Thyroid gland (tissue), 4 donors: ENCODE measurements at regions not wholly inside any gene's neighbourhood (a gene's known extent, or its start where the extent isn't known, plus 50 kb on each side); places are given as distances from the start of the nearest gene placed in this dataset.

Experiments used
- DNase-seq, 2 donors: peaks; one replicate each; pipeline ENCODE4 v3.0.0-alpha.2; 2019
- H3K27ac ChIP-seq, 3 donors: fragments of 200-600 bp; sonication (generic); 1 replicate in 2 of 3; 2 replicates in 1 of 3; pipeline ENCODE4 v1.5.1; 2016 to 2019; ENCODE audit warnings: mild to moderate bottlenecking in 1 of 3, moderate library complexity in 1 of 3
- H3K27me3 ChIP-seq: fragments of 200-600 bp; sonication (generic); one replicate; pipeline ENCODE4 v1.5.1; 2019
- H3K36me3 ChIP-seq, 2 donors: fragments of 200-600 bp; sonication (generic); one replicate each; pipeline ENCODE4 v1.5.1; 2016 to 2019
- H3K4me1 ChIP-seq, 2 donors: fragments of 200-600 bp; sonication (generic); one replicate each; pipeline ENCODE4 v1.5.1; 2017 to 2019
- H3K4me3 ChIP-seq, 3 donors: fragments of 200-600 bp; sonication (generic); replicated peaks in 1 of 3; 1 replicate in 2 of 3; 2 replicates in 1 of 3; pipeline ENCODE4 v1.5.1; 2016; ENCODE audit warnings: mild to moderate bottlenecking in 1 of 3
- H3K9me3 ChIP-seq: fragments of 200-600 bp; sonication (generic); one replicate; pipeline ENCODE4 v1.5.1; 2017
- POLR2A ChIP-seq, 2 donors: fragments of 450-650 bp; IDR thresholded peaks; one replicate each; pipeline ENCODE4 v1.6.1; 2017; ENCODE audit warnings: antibody characterized with exemption in 2 of 2, mild to moderate bottlenecking in 2 of 2, moderate library complexity in 1 of 2
- WGBS, 2 donors: methylation state at CpG; one replicate each; pipeline ENCODE4 v1.1.5; 2017; 5-methylcytosine and 5-hydroxymethylcytosine counted together
- intact Hi-C: fragments of 100-400 bp; cut with DNase I; formaldehyde crosslinking; loops from one replicate; pipeline ENCODE4 v1.15.1; 2023
- TF ChIP-seq, protein P1 (sequence below), 6 experiments: fragments of 200-600 bp in 3 of 6; fragments of 450-650 bp in 3 of 6; sonication (generic) in 3 of 6; IDR thresholded peaks; one replicate each; pipeline ENCODE4 v1.5.1; 2016 to 2019; ENCODE audit warnings: antibody characterized with exemption in 6 of 6, mild to moderate bottlenecking in 2 of 6, inconsistent platforms in 1 of 6, moderate library complexity in 1 of 6

DNA sequence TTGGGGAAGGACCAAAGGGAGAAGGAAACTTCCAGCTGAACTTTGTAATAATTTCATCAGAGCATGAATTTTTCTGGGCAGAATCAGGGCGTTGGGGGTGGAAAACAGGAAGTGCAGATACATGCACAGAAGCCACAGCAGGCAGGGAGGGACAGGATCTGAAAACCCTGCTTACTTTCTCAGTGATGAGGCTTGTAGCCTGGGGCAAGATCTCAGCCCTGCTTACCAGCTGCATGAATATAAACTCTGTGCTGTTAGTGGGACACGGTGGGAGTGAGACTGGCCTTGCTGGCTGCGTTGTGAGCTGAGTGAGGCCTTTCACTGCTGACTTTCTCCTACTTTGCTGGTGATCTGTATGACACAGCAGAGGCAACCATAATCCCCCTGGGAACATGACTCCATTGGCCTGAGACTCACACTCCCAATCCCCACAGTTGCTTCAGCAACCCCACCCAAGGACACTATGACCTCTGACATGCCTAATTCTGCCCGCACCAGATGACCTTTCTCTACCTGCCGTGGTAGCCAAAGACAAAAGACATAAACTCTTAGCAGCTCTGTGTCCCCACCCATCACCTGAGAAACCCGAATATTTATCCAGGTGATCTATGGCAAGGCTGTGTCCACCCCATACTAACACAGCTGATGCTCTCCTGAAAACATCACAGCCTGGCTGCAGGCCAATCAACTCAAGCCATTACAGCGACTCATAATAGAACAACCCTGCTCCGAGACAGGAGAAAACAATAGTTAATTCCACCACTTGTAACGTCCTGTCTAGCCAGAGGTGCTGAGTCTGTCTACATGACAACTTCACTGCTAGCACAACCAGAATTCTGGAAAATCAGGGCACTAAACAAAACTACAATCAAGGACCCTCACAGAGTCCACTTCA, 190.7 kb upstream of the CHRM2 start:
- H3K4me1 ChIP-seq, result no peaks in the 10 kb centered on the region
- H3K27ac ChIP-seq, result no peak overlapping the region
- DNase-seq, result no peak
- H3K36me3 ChIP-seq, result no peaks in the 10 kb centered on the region
- WGBS, 2 donors, result 75 to 81% methylated on average over 9 of the region's 9 CpGs
- TF ChIP-seq, protein P1, sequence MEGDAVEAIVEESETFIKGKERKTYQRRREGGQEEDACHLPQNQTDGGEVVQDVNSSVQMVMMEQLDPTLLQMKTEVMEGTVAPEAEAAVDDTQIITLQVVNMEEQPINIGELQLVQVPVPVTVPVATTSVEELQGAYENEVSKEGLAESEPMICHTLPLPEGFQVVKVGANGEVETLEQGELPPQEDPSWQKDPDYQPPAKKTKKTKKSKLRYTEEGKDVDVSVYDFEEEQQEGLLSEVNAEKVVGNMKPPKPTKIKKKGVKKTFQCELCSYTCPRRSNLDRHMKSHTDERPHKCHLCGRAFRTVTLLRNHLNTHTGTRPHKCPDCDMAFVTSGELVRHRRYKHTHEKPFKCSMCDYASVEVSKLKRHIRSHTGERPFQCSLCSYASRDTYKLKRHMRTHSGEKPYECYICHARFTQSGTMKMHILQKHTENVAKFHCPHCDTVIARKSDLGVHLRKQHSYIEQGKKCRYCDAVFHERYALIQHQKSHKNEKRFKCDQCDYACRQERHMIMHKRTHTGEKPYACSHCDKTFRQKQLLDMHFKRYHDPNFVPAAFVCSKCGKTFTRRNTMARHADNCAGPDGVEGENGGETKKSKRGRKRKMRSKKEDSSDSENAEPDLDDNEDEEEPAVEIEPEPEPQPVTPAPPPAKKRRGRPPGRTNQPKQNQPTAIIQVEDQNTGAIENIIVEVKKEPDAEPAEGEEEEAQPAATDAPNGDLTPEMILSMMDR (IDR thresholded peaks at IDR 0.05), result no peak
- no peak for TF ChIP-seq POLR2A (IDR thresholded peaks at IDR 0.05)
- intact Hi-C loops, result no loop called here
- no peaks in the 10 kb centered on the region for H3K9me3 ChIP-seq
- H3K27me3 ChIP-seq, result no peaks in the 10 kb centered on the region
- no peak overlapping the region for H3K4me3 ChIP-seq

DNA sequence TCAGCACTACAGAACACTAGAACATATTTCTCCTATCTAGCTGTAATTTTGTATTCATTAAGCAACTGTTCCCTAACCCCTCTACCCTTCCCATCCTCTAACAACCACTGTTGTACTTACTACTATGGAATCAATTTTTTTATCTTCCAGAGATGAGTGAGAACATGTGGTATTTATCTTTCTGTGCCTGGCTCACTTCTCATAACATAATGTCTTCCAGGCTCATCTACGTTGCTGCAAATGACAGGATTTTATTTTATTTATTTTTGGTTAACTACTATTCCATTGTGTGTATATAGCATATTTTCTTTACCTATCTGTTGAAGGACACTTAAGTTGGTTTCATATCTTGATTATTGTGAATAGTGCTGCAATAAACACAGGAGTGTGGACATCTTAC, 200.9 kb upstream of the CHRM2 start:
- Histone ChIP-seq H3K36me3 (no peaks in the 10 kb centered on the region), H3K4me1 (no peaks in the 10 kb centered on the region), H3K27ac (no peak overlapping the region), H3K4me3 (no peak overlapping the region), H3K9me3 (no peaks in the 10 kb centered on the region), H3K27me3 (no peaks in the 10 kb centered on the region)
- intact Hi-C loops, result no loop called here
- DNase-seq, result no peak
- TF ChIP-seq, protein P1 (IDR thresholded peaks at IDR 0.05), result no peak
- no peak for TF ChIP-seq POLR2A (IDR thresholded peaks at IDR 0.05)
- WGBS, 2 donors, result 72 to 77% methylated on average over 1 of the region's 1 CpG

DNA sequence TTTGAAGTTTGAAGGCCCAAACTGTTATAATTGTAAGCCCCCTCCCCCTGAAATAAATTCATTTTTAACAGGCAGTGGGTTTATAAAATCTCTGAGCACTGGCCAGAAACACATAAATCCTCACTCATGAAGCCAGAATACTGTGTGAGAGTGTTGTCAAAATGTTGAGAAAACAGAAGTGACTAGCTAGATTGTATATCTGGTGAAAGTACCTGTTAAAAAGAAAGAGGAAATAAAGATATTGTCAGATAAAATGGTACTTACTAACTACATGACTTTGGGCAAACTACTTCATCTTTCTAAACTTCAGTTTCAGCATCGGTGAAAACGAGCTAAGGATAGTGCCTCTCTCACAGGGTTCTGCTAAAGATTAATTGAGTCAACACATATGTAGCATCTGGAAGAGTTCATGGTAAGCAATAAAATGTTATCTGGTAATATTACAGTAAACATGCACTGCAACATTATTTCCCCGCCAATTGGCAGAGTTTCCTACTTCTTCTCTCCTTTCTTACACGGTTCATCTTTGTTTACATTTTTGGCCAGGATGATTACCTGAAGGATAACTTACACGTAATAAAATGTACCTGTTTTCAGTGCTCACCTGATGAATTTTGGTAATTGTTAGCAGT, 202.5 kb upstream of the CHRM2 start:
- Histone ChIP-seq H3K4me1 (no peaks in the 10 kb centered on the region), H3K27me3 (no peaks in the 10 kb centered on the region), H3K36me3 (no peaks in the 10 kb centered on the region), H3K4me3 (no peak overlapping the region), H3K9me3 (no peaks in the 10 kb centered on the region), H3K27ac (no peak overlapping the region)
- no peak for DNase-seq
- TF ChIP-seq, protein P1 (IDR thresholded peaks at IDR 0.05), result no peak
- TF ChIP-seq POLR2A (IDR thresholded peaks at IDR 0.05), result no peak
- WGBS, 2 donors, result 74 to 75% methylated on average over 5 of the region's 5 CpGs
- intact Hi-C loops, result no loop called here

DNA sequence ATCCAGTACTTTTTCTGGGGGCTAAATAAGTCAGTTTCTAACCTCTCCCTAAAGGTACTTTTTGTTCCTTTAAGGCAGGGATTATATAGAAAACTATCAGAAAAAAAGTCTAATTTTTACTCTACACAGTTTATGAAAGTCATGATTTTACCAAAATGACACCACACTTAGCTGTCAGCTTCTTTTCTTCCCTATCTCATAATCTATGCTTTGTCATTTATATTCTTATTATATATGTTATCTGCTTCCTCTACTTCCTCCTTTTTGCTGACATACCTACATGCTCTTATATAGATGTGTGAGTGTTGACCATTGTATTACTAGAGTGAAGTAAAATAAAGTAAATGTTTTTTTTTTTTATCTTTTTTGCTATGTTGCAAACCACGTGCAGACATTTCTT, 203.9 kb upstream of the CHRM2 start:
- H3K9me3 ChIP-seq, result no peaks in the 10 kb centered on the region
- intact Hi-C loops, result no loop called here
- TF ChIP-seq, protein P1 (IDR thresholded peaks at IDR 0.05), result no peak
- TF ChIP-seq POLR2A (IDR thresholded peaks at IDR 0.05), result no peak
- WGBS, 2 donors, result 77 to 78% methylated on average over 1 of the region's 1 CpG
- no peak overlapping the region for H3K4me3 ChIP-seq
- no peak for DNase-seq
- no peaks in the 10 kb centered on the region for H3K4me1 ChIP-seq
- H3K27me3 ChIP-seq, result no peaks in the 10 kb centered on the region
- H3K27ac ChIP-seq, result no peak overlapping the region
- no peaks in the 10 kb centered on the region for H3K36me3 ChIP-seq

DNA sequence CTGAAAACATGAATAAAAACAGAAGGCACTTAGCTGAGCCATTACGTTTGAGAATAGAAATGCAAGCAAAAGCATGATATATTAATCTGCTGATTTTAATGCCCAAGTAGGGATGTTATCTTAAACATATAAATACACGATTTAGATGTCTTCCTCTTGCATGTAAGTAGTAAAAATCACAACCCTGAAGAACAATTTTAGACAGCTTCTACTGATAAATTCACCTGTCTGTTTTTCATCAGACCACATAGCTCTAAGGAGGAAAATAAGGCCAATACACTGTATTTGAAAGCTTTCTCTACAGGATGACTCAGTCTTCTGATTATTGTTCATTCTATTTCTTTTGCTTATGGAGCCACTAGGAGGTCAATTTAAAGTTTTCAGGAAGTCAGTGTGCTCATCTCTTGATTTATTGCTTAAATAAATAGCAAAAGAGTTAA, 210.9 kb upstream of the CHRM2 start:
- WGBS, 2 donors, result 76 to 79% methylated on average over 2 of the region's 2 CpGs
- no peak for TF ChIP-seq POLR2A (IDR thresholded peaks at IDR 0.05)
- TF ChIP-seq, protein P1 (IDR thresholded peaks at IDR 0.05), result no peak
- Histone ChIP-seq H3K27ac (no peak overlapping the region), H3K4me3 (no peak overlapping the region), H3K36me3 (no peaks in the 10 kb centered on the region), H3K9me3 (no peaks in the 10 kb centered on the region), H3K27me3 (no peaks in the 10 kb centered on the region), H3K4me1 (no peaks in the 10 kb centered on the region)
- no peak for DNase-seq
- intact Hi-C loops, result no loop called here
